ENCODE measurements at regions not wholly inside any gene's neighbourhood (a gene's known extent, or its start where the extent isn't known, plus 50 kb on each side); places are given as distances from the start of the nearest gene placed in this dataset.

- no peak for TF ChIP-seq GATA2 (IDR thresholded peaks at IDR 0.05; ENCODE audit: low read depth, low read length)
- no peak for TF ChIP-seq GATA3 (IDR thresholded peaks at IDR 0.05; ENCODE audit: low read depth, low read length)
Measured at GRCh38 chr3:31244929-31245817, 287.6 kb upstream of the STT3B start.

Measured in SH-SY5Y (cell line).